ENCODE measurements at regions not wholly inside any gene's neighbourhood (a gene's known extent, or its start where the extent isn't known, plus 50 kb on each side); places are given as distances from the start of the nearest gene placed in this dataset.

DNA sequence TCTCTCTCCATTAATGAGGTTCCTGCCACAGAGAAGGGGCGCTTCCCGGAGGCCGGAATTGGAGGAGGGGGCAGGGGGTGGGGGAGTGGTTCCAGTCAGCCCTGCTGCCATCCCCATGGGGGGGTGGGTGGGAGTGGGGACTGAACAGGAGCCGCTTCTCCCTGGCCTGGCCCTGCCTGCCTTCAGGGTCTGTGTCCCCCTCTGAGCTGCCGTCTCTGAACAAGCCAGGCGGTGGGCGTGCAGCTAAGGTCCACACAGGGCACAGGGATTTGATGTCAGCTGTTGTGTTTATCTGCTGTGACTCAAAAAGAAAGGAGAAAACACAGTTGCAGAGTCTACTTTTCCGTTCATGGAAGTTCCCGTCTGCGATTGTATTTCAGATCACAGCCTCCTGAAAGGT is 141.5 kb upstream of the PCBD1 start:
- TF ChIP-seq EP300 (IDR thresholded peaks at IDR 0.05; ENCODE audit: borderline replicate concordance in 1 of 2, low read depth in 1 of 2, low read length in 1 of 2) (no peak), POLR2AphosphoS5 (IDR thresholded peaks at IDR 0.05; ENCODE audit: low read depth, low read length) (no peak), TAF1 (IDR thresholded peaks at IDR 0.05; ENCODE audit: borderline replicate concordance, low read depth, low read length) (no peak)
- TF ChIP-seq, protein P1, sequence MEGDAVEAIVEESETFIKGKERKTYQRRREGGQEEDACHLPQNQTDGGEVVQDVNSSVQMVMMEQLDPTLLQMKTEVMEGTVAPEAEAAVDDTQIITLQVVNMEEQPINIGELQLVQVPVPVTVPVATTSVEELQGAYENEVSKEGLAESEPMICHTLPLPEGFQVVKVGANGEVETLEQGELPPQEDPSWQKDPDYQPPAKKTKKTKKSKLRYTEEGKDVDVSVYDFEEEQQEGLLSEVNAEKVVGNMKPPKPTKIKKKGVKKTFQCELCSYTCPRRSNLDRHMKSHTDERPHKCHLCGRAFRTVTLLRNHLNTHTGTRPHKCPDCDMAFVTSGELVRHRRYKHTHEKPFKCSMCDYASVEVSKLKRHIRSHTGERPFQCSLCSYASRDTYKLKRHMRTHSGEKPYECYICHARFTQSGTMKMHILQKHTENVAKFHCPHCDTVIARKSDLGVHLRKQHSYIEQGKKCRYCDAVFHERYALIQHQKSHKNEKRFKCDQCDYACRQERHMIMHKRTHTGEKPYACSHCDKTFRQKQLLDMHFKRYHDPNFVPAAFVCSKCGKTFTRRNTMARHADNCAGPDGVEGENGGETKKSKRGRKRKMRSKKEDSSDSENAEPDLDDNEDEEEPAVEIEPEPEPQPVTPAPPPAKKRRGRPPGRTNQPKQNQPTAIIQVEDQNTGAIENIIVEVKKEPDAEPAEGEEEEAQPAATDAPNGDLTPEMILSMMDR (IDR thresholded peaks at IDR 0.05): no peak
